ENCODE measurements at regions not wholly inside any gene's neighbourhood (a gene's known extent, or its start where the extent isn't known, plus 50 kb on each side); places are given as distances from the start of the nearest gene placed in this dataset.

GRCh38 chr11:121898903-121899302 lies 217.1 kb downstream of the BLID start:
- TF ChIP-seq, protein P1, sequence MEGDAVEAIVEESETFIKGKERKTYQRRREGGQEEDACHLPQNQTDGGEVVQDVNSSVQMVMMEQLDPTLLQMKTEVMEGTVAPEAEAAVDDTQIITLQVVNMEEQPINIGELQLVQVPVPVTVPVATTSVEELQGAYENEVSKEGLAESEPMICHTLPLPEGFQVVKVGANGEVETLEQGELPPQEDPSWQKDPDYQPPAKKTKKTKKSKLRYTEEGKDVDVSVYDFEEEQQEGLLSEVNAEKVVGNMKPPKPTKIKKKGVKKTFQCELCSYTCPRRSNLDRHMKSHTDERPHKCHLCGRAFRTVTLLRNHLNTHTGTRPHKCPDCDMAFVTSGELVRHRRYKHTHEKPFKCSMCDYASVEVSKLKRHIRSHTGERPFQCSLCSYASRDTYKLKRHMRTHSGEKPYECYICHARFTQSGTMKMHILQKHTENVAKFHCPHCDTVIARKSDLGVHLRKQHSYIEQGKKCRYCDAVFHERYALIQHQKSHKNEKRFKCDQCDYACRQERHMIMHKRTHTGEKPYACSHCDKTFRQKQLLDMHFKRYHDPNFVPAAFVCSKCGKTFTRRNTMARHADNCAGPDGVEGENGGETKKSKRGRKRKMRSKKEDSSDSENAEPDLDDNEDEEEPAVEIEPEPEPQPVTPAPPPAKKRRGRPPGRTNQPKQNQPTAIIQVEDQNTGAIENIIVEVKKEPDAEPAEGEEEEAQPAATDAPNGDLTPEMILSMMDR (CRISPR knock-in tag; IDR thresholded peaks at IDR 0.05): no peak
- no peak for TF ChIP-seq FOSL1 (CRISPR knock-in tag; IDR thresholded peaks at IDR 0.05; ENCODE audit: borderline replicate concordance)
- TF ChIP-seq KDM5A (IDR thresholded peaks at IDR 0.05; ENCODE audit: borderline replicate concordance, low read length): no peak
- TF ChIP-seq ELF4 (CRISPR knock-in tag; IDR thresholded peaks at IDR 0.05; ENCODE audit: borderline replicate concordance): no peak

Measured in HepG2 (cell line).